Nephron progenitor cell (in vitro differentiated cells): ENCODE measurements at regions not wholly inside any gene's neighbourhood (a gene's known extent, or its start where the extent isn't known, plus 50 kb on each side); places are given as distances from the start of the nearest gene placed in this dataset.

Source experiments
- DNase-seq: peaks from one replicate; pipeline ENCODE4 v3.0.0; 2021
- H3K27ac Mint-ChIP-seq: 2 replicates; pipeline ENCODE4 v1.8.0; 2021; ENCODE audit warnings: mild to moderate bottlenecking, moderate library complexity, mixed read lengths
- H3K27me3 Mint-ChIP-seq: 2 replicates; pipeline ENCODE4 v1.8.0; 2021; ENCODE audit warnings: mild to moderate bottlenecking, low read depth, mixed read lengths; ENCODE audit not compliant: poor library complexity
- H3K36me3 Mint-ChIP-seq: 2 replicates; pipeline ENCODE4 v1.8.0; 2021; ENCODE audit warnings: low read depth, mixed read lengths
- H3K4me1 Mint-ChIP-seq: 2 replicates; pipeline ENCODE4 v1.8.0; 2021; ENCODE audit warnings: mixed read lengths
- H3K4me3 Mint-ChIP-seq: 2 replicates; pipeline ENCODE4 v1.8.0; 2021; ENCODE audit warnings: mild to moderate bottlenecking, moderate library complexity, mixed read lengths
- H3K9me3 Mint-ChIP-seq: 2 replicates; pipeline ENCODE4 v1.8.0; 2021; ENCODE audit warnings: mild to moderate bottlenecking, moderate library complexity, mixed read lengths
- TF ChIP-seq, protein P1 (sequence below): fragments of 200-600 bp; sonication (generic); IDR thresholded peaks from 2 replicates; pipeline ENCODE4 v1.5.0; 2021; ENCODE audit warnings: antibody characterized with exemption

DNA sequence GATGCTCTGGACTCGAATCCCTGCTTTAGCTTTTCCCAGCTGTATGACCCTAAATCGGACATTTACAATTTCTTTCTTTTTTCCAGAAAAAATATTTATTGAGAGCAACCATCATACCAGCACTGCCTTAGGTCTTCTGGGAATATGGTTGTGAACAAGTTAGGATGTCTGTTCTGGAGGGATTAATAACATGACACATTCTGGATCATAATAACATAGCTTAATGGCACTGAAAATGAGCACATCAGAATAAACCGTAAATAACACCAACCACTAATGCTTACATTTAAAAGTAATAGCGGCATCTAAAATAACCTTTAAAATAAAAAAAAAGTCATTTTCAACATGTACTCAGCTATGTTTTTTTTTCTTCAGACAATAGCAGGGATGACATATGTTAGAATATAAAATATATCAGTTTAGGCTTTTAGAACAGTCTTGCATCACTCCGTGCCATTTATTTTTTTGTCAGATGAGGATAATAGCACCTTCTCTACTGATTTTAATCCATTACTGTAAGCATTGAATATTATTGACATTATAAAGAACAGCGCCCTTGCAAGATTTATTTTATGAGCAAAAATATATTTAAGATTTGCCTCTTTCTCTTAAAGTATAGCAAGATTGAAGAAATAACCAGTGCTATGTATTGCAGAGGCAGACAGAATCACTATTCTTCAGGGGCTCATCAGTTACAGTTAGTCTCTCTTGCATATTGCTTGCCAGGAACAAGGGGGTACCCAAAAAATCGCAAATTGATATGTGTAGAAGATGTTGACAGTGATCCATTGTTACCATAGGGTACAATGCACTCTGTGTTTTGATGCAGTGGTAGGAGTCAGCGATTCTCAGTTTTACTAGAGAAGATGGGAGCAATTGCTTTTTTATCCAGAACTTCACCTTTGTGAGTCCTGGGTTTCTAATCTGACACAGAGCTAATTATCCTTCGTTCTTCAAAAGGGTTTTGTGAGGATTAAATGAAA lies 168.4 kb upstream of the NR3C1 start:
- Mint-ChIP-seq H3K36me3 (no peaks in the 10 kb centered on the region), H3K9me3 (no peaks in the 10 kb centered on the region), H3K4me1 (peaks cover 31% of the 10 kb centered on the region), H3K4me3 (no peak overlapping the region), H3K27me3 (peaks cover 4% of the 10 kb centered on the region), H3K27ac (no peak overlapping the region)
- TF ChIP-seq, protein P1, sequence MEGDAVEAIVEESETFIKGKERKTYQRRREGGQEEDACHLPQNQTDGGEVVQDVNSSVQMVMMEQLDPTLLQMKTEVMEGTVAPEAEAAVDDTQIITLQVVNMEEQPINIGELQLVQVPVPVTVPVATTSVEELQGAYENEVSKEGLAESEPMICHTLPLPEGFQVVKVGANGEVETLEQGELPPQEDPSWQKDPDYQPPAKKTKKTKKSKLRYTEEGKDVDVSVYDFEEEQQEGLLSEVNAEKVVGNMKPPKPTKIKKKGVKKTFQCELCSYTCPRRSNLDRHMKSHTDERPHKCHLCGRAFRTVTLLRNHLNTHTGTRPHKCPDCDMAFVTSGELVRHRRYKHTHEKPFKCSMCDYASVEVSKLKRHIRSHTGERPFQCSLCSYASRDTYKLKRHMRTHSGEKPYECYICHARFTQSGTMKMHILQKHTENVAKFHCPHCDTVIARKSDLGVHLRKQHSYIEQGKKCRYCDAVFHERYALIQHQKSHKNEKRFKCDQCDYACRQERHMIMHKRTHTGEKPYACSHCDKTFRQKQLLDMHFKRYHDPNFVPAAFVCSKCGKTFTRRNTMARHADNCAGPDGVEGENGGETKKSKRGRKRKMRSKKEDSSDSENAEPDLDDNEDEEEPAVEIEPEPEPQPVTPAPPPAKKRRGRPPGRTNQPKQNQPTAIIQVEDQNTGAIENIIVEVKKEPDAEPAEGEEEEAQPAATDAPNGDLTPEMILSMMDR: no peak
- no peak for DNase-seq

DNA sequence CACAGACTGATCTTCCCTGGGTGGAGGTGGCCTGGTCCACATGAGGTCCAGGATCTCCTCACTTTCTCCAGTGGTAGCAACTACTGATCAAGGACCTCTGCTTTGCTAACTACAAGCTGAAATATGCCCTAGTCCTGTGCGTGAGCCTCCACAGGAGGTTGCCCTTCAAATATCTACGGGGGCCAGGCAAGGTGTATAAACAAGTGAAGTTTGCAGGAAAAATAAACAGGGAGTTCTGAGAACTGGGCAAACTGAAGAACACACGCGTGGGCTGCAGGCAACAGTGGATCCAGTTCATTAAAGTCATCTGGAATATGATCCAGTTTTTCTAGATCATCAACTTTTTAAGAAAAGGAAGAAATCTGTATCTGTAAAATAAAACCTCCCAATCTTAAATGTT lies 167.5 kb upstream of the NR3C1 start:
- Mint-ChIP-seq H3K36me3 (no peaks in the 10 kb centered on the region), H3K9me3 (no peaks in the 10 kb centered on the region), H3K4me1 (peaks cover 31% of the 10 kb centered on the region), H3K27me3 (peaks cover 4% of the 10 kb centered on the region), H3K4me3 (no peak overlapping the region), H3K27ac (no peak overlapping the region)
- DNase-seq: no peak
- TF ChIP-seq, protein P1: no peak

DNA sequence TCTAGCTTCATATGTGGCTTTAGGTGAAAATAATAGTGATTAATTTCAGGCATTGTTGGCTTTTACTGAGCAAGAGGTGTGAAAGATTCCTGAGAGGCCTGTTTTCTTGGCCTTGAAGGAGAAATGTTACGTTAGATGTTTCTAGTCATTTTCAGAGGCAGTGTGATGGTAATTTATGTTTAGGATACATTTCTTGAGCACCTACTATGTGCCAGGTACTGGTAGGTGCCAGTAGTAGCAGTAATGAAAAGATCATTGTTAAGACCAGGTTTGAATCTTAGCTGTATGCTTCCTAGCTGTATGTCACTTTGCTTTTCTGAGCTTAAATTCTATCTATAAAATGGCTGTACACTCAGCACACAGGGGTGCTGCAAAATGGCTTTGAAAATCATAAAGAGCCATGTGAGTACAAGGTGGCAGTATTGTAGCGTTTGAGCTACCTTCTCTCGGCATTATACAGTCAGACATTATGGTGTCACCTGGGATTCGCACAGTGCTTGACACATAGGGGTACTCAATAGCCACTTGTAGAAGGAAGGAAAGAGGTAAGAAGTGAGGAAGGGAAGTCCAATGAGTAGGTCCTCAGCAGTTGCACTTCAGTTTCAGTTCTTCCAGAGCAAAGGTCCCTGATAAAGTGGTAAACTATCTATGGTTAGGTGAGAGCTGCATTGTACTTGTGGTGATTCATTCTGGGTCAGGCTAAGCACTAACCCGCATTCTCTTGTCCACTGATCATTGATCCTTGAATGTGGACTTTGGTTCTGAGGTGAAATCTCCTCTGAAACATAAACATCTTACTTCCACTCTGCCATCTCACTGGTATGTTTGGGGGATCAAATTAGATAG lies 166.5 kb upstream of the NR3C1 start:
- Mint-ChIP-seq H3K36me3 (no peaks in the 10 kb centered on the region), H3K27ac (no peak overlapping the region), H3K4me3 (no peak overlapping the region), H3K9me3 (no peaks in the 10 kb centered on the region), H3K27me3 (peaks cover 4% of the 10 kb centered on the region), H3K4me1 (peaks cover 27% of the 10 kb centered on the region)
- DNase-seq: no peak
- TF ChIP-seq, protein P1: no peak

DNA sequence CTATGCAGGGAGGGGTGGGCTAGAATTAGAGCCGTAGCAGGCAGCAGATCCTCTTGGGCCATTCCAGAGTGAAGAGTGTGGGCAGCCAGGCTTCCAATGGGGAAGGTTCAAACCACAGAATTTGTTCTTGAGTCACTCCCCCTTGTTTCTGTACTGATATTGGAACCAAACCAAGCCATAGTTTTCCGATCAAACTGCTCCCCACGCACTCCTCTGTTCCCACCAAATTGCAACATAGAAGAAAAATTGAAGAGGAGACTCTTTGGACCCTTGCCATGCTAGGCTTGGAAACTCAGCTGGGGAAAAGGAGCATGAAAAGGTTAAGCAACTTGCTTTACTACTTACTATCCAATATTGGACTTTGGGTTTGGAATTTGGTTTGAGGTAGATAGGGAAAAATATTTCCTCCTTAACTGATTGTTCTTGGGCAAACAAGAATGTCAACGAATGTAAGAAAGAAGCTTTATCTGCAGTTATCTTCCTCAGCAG lies 165.8 kb upstream of the NR3C1 start:
- DNase-seq: no peak
- Mint-ChIP-seq H3K27me3 (no peaks in the 10 kb centered on the region), H3K9me3 (no peaks in the 10 kb centered on the region), H3K27ac (no peak overlapping the region), H3K4me1 (peaks cover 20% of the 10 kb centered on the region), H3K4me3 (no peak overlapping the region), H3K36me3 (no peaks in the 10 kb centered on the region)
- TF ChIP-seq, protein P1: no peak

DNA sequence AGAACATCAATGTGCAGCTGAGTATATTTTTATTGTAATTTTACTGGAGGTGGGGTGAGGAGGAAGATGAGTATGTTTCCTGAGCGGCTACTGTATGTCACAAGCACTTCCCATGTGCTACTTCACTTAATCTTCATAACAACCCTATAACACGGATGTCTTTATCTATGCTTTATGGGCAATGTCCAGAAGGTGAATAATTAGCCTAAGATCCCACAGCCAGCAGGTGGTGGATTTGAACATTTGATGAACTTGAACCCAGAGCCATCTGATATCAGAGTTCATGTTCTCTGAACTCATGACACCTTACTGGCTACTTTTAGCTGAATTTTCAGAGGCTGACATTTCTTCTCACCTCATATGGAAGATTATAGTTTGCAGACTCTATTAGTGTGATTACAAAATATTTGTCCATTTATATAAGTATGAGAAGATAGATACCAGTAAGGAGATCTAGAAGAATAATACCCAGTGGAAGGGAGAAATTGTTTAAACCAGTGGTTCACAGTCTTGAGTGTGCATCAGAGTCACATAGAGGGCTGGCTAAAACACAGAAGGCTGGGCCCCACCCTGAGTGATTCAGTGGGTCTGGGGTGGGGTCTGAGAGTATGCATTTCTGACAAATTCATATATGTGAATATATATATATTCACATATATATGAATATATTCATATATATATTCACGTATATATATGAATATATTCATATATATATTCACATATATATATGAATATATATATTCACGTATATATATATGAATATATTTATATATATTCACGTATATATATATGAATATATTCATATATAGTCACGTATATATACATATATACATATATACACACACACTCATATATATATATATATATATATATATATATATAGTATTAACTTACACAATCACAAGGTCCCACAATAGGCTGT lies 164.4 kb upstream of the NR3C1 start:
- no peak overlapping the region for H3K4me3 Mint-ChIP-seq
- H3K27me3 Mint-ChIP-seq: no peaks in the 10 kb centered on the region
- TF ChIP-seq, protein P1: no peak
- DNase-seq: no peak
- H3K36me3 Mint-ChIP-seq: no peaks in the 10 kb centered on the region
- H3K9me3 Mint-ChIP-seq: no peaks in the 10 kb centered on the region
- H3K4me1 Mint-ChIP-seq: peaks cover 8% of the 10 kb centered on the region
- no peak overlapping the region for H3K27ac Mint-ChIP-seq
